ENCODE measurements at regions not wholly inside any gene's neighbourhood (a gene's known extent, or its start where the extent isn't known, plus 50 kb on each side); places are given as distances from the start of the nearest gene placed in this dataset.
A peak's percentile ranks its signal among the peaks of the same experiment; 100 is the strongest.

DNA sequence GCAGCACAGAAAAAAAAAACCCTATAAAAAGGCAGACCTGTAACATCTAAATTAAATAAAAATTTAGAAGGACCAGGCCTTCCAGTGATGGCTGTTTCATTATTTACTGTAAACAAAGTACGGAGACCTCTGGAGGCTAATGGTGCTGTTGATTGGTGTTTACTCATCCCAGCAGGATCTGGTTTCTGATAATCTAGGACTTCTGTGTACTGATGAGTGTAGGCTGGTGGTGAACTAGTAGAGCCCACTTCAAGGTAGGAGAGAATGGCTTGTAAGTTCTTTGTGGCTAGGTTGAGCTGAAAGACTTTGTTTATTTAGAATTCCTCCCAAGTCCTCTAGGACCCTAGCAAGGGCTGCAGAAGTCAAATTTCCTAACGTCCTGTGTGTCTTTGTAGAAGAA lies 398.1 kb upstream of the PITX2 start:
- Mint-ChIP-seq H3K27me3 (ENCODE audit: low read depth) (no peaks in the 10 kb centered on the region), H3K27ac (no peak overlapping the region), H3K4me3 (no peak overlapping the region), H3K36me3 (ENCODE audit: low read depth) (no peaks in the 10 kb centered on the region), H3K9me3 (no peaks in the 10 kb centered on the region), H3K4me1 (peaks cover 19% of the 10 kb centered on the region)
- TF ChIP-seq, protein P1, sequence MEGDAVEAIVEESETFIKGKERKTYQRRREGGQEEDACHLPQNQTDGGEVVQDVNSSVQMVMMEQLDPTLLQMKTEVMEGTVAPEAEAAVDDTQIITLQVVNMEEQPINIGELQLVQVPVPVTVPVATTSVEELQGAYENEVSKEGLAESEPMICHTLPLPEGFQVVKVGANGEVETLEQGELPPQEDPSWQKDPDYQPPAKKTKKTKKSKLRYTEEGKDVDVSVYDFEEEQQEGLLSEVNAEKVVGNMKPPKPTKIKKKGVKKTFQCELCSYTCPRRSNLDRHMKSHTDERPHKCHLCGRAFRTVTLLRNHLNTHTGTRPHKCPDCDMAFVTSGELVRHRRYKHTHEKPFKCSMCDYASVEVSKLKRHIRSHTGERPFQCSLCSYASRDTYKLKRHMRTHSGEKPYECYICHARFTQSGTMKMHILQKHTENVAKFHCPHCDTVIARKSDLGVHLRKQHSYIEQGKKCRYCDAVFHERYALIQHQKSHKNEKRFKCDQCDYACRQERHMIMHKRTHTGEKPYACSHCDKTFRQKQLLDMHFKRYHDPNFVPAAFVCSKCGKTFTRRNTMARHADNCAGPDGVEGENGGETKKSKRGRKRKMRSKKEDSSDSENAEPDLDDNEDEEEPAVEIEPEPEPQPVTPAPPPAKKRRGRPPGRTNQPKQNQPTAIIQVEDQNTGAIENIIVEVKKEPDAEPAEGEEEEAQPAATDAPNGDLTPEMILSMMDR (IDR thresholded peaks at IDR 0.05; ENCODE audit: unreplicated experiment in 3 of 3) = no peak

DNA sequence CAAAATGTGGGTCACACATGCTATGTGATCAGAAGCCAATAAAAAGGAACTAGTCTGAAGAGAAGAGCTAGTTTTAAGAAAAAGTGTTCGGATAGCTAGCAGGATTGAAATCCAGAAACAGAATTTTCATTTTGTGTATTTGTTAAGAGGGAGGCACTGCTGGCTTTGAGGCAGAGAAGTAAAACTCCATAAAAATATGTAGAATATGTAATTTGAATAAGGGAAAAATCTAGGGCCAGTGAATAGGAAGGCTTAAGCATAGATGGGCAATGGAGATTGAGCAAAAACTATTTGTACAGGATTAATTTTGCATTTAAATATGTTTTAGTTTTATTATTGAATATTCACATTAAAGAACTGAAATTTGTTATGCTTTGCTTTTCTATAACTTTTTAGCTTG lies 399.9 kb upstream of the PITX2 start:
- H3K36me3 Mint-ChIP-seq (ENCODE audit: low read depth) = no peaks in the 10 kb centered on the region
- no peaks in the 10 kb centered on the region for H3K9me3 Mint-ChIP-seq
- no peak overlapping the region for H3K4me3 Mint-ChIP-seq
- H3K27ac Mint-ChIP-seq = no peak overlapping the region
- peaks cover 19% of the 10 kb centered on the region for H3K4me1 Mint-ChIP-seq
- H3K27me3 Mint-ChIP-seq (ENCODE audit: low read depth) = no peaks in the 10 kb centered on the region
- TF ChIP-seq, protein P1 (IDR thresholded peaks at IDR 0.05; ENCODE audit: unreplicated experiment in 3 of 3) = no peak

DNA sequence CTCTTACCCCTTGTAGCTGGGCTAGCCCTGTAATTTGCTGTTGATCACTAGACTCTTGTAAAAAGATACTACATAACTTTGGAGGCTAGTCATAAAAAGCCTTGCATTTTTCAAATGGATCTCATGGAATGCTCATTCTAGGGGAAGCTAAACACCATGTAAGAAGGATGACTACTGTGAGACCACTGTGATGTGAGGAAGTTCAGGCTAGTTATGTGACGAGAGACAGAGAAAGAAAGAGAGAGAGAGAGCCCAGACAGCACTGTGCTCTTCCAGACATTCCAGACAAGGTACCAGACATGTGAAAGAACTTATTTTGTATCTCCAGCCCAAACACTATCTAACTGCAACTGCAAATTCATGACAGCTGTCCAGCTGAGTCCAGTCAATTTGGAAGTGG lies 404.6 kb upstream of the PITX2 start:
- H3K36me3 Mint-ChIP-seq (ENCODE audit: low read depth) = no peaks in the 10 kb centered on the region
- no peaks in the 10 kb centered on the region for H3K27me3 Mint-ChIP-seq (ENCODE audit: low read depth)
- H3K9me3 Mint-ChIP-seq = no peaks in the 10 kb centered on the region
- TF ChIP-seq, protein P1 (IDR thresholded peaks at IDR 0.05; ENCODE audit: unreplicated experiment in 3 of 3) = no peak
- peaks cover 5% of the 10 kb centered on the region for H3K4me1 Mint-ChIP-seq
- peak overlapping the region in 2 of 3 experiments; percentile 5 to 13 for H3K27ac Mint-ChIP-seq
- H3K4me3 Mint-ChIP-seq = no peak overlapping the region

DNA sequence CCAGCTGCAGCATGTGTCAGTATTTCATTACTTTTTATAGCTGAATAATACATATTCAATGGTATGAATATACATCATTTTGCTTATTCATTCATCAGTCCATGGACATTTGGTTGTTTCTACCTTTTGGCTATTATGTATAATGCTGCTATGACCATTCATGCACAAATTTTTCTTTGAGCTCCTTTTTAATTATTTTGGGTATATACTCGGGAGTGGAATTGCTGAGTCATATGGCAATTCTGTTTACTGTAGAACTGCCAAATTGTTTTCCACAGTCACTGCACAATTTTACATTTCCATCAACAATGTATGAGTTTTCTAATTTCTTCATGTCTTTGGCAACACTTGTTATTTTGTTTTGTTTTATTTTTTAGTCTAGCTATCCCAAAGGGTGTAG lies 405.9 kb upstream of the PITX2 start:
- H3K36me3 Mint-ChIP-seq (ENCODE audit: low read depth) = no peaks in the 10 kb centered on the region
- TF ChIP-seq, protein P1 (IDR thresholded peaks at IDR 0.05; ENCODE audit: unreplicated experiment in 3 of 3) = no peak
- H3K27ac Mint-ChIP-seq = no peak overlapping the region
- H3K4me1 Mint-ChIP-seq = peaks cover 5% of the 10 kb centered on the region
- no peaks in the 10 kb centered on the region for H3K9me3 Mint-ChIP-seq
- no peak overlapping the region for H3K4me3 Mint-ChIP-seq
- no peaks in the 10 kb centered on the region for H3K27me3 Mint-ChIP-seq (ENCODE audit: low read depth)

DNA sequence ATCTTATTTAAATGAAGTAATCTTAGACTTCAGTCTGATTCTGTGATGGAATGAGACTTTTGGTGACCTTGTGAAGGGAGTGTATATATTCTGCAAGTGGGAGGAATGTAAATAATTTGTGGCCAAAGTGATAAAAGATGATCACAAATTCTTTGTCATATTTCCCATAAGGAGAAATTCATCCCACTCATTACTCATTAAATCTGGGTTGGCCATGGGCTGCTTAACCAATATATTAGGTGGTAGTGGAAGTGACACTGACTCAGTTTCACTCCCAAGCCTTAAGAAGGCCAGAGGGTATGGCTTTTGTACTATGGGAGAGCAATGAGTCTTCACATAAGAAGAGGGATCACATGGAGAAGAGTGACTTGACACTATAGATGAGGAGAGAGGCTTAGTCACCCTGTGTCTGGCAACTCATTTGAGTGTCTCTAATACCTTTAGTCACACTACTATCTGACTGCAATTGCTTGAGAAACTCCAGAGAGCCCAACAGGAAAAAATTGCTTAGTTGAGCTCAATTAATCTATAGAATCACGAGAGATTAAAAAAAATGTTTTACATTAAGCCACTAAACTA lies 408.2 kb upstream of the PITX2 start:
- H3K36me3 Mint-ChIP-seq (ENCODE audit: low read depth) = no peaks in the 10 kb centered on the region
- H3K27me3 Mint-ChIP-seq (ENCODE audit: low read depth) = no peaks in the 10 kb centered on the region
- H3K4me1 Mint-ChIP-seq = peaks cover 5% of the 10 kb centered on the region
- TF ChIP-seq, protein P1 (IDR thresholded peaks at IDR 0.05; ENCODE audit: unreplicated experiment in 3 of 3) = no peak
- H3K4me3 Mint-ChIP-seq = no peak overlapping the region
- no peaks in the 10 kb centered on the region for H3K9me3 Mint-ChIP-seq
- no peak overlapping the region for H3K27ac Mint-ChIP-seq

DNA sequence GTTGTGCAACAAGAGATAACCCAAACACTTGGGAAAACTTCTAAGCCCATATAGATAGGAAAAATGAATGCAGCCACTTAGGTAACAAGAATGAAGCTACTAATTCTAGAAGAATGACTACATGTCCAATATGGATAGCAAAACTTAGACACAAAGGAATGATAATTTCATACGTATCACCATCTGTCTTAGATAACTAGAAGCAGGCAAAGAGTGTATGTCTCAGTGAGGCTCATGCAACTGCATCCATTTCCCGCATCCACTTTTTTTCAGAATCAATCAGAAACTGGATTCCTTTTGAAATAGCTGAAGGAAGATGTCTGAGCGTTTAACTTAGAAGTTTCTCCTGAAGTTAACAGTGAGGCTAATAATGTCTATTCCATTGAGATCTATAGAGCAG lies 408.7 kb upstream of the PITX2 start:
- Mint-ChIP-seq H3K36me3 (ENCODE audit: low read depth) (no peaks in the 10 kb centered on the region), H3K4me1 (peaks cover 5% of the 10 kb centered on the region), H3K4me3 (no peak overlapping the region), H3K27me3 (ENCODE audit: low read depth) (no peaks in the 10 kb centered on the region), H3K9me3 (no peaks in the 10 kb centered on the region), H3K27ac (no peak overlapping the region)
- TF ChIP-seq, protein P1 (IDR thresholded peaks at IDR 0.05; ENCODE audit: unreplicated experiment in 3 of 3) = no peak
